ENCODE measurements at regions not wholly inside any gene's neighbourhood (a gene's known extent, or its start where the extent isn't known, plus 50 kb on each side); places are given as distances from the start of the nearest gene placed in this dataset.

DNA sequence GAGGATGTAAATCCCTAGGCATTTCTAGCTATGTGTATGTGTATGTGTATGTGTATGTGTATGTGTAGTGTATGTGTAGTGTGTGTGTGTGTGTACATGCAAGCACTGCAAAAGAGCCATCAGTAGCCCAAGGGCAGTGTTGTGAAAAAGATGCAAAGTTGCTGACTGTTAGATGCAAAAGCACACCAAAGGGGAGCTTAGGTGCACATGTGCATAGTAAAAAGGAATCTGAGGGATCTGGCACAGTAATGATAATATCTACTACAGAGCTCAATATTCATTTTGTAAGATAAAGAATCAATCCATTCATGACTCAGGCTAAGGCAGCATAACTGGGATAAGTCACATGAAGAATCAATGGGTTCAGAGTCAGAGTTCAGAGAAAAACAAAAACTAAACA lies 80.2 kb downstream of the TMEM47 start:
- no peaks in the 10 kb centered on the region for H3K27me3 Mint-ChIP-seq (ENCODE audit: low read depth)
- H3K9me3 Mint-ChIP-seq: peaks cover 2% of the 10 kb centered on the region
- no peaks in the 10 kb centered on the region for H3K36me3 Mint-ChIP-seq (ENCODE audit: low read depth)
- peaks cover 9% of the 10 kb centered on the region for H3K4me1 Mint-ChIP-seq
- no peak overlapping the region for H3K27ac Mint-ChIP-seq
- no peak overlapping the region for H3K4me3 Mint-ChIP-seq
- TF ChIP-seq, protein P1, sequence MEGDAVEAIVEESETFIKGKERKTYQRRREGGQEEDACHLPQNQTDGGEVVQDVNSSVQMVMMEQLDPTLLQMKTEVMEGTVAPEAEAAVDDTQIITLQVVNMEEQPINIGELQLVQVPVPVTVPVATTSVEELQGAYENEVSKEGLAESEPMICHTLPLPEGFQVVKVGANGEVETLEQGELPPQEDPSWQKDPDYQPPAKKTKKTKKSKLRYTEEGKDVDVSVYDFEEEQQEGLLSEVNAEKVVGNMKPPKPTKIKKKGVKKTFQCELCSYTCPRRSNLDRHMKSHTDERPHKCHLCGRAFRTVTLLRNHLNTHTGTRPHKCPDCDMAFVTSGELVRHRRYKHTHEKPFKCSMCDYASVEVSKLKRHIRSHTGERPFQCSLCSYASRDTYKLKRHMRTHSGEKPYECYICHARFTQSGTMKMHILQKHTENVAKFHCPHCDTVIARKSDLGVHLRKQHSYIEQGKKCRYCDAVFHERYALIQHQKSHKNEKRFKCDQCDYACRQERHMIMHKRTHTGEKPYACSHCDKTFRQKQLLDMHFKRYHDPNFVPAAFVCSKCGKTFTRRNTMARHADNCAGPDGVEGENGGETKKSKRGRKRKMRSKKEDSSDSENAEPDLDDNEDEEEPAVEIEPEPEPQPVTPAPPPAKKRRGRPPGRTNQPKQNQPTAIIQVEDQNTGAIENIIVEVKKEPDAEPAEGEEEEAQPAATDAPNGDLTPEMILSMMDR (IDR thresholded peaks at IDR 0.05; ENCODE audit: unreplicated experiment in 3 of 3): no peak

DNA sequence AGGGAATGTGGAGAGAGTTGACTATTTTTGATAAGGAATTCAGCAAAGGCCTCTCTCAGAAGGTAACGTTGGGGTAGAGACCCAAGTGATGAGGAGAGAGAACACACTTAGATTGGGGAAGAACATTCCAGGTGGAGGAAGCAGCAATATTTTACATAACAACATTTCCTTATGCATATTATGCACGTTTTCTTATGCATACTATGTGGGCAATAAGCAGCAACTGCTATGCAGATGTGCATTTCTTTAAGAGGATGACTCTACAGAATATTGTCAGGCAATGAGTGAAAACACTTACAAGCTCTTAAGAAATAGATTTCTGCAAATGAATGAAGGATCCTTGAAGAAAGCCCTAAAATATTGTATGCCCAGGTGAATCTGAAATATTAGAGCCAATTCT lies 91.1 kb downstream of the TMEM47 start:
- Mint-ChIP-seq H3K4me1 (no peaks in the 10 kb centered on the region), H3K9me3 (peaks cover 24% of the 10 kb centered on the region), H3K4me3 (no peak overlapping the region), H3K27ac (no peak overlapping the region), H3K27me3 (ENCODE audit: low read depth) (no peaks in the 10 kb centered on the region), H3K36me3 (ENCODE audit: low read depth) (peaks cover 4% of the 10 kb centered on the region)
- TF ChIP-seq, protein P1 (IDR thresholded peaks at IDR 0.05; ENCODE audit: unreplicated experiment in 3 of 3): no peak

DNA sequence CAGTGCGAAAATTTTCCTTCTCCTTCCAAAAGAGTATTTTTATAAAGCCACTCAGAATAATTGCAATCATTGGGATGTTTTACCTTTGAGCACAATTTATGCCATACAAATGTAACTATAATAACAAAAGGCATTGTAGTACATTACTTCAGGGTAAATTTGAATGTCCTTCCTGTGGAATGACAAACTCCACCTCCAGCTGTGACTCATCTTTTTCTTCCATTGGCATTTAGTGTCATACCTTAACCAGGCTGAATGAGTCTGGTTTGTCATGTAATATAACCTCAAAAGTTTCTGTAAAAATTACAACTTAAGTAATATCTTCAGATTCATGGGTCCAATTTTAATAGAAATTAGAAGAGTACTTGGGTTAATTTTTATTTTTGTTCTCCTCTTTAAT lies 93.3 kb downstream of the TMEM47 start:
- Mint-ChIP-seq H3K27me3 (ENCODE audit: low read depth) (no peaks in the 10 kb centered on the region), H3K4me3 (no peak overlapping the region), H3K4me1 (no peaks in the 10 kb centered on the region), H3K36me3 (ENCODE audit: low read depth) (no peaks in the 10 kb centered on the region), H3K9me3 (peaks cover 11% of the 10 kb centered on the region), H3K27ac (no peak overlapping the region)
- TF ChIP-seq, protein P1 (IDR thresholded peaks at IDR 0.05; ENCODE audit: unreplicated experiment in 3 of 3): no peak

DNA sequence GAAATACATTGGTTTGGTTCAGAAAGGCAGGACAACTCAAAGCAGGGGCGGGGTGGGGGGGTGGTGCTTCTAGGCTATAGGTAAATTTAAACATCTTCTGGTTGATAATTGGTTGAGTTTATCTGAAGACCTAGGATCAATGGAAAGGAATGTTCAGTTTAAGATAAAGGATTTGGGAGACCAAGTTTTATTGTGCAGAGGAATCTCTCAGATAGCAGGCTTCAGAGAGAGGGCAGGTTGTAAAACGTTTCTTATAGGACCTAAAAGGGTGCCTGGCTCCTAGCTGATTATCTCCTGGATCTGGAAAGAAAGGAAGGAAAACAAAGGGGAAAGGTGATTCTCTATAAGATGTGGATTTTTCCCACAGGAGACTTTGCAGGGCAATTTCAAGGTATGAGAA lies 94.0 kb downstream of the TMEM47 start:
- H3K36me3 Mint-ChIP-seq (ENCODE audit: low read depth): no peaks in the 10 kb centered on the region
- H3K4me3 Mint-ChIP-seq: no peak overlapping the region
- TF ChIP-seq, protein P1 (IDR thresholded peaks at IDR 0.05; ENCODE audit: unreplicated experiment in 3 of 3): no peak
- H3K4me1 Mint-ChIP-seq: no peaks in the 10 kb centered on the region
- no peaks in the 10 kb centered on the region for H3K27me3 Mint-ChIP-seq (ENCODE audit: low read depth)
- peaks cover 4% of the 10 kb centered on the region for H3K9me3 Mint-ChIP-seq
- H3K27ac Mint-ChIP-seq: no peak overlapping the region

DNA sequence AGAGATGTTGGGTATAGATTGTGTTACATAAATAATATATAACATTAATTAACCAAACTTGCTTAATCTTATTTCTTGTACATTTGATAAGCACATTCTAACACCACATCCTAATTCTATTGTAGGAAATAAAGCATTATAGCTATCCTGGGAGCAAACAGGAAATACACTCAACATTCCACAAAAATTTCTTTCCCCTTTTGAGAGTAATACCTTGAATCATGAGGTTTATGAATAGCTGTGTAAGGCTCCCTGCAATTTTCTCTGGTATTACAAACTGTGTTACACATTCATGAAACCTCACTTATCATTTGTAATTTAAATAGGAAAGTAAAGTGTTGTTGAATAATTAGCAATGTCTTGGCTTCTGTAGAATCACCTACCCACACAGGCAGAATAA lies 95.1 kb downstream of the TMEM47 start:
- Mint-ChIP-seq H3K27me3 (ENCODE audit: low read depth) (no peaks in the 10 kb centered on the region), H3K27ac (no peak overlapping the region), H3K9me3 (no peaks in the 10 kb centered on the region), H3K36me3 (ENCODE audit: low read depth) (no peaks in the 10 kb centered on the region), H3K4me3 (no peak overlapping the region), H3K4me1 (no peaks in the 10 kb centered on the region)
- TF ChIP-seq, protein P1 (IDR thresholded peaks at IDR 0.05; ENCODE audit: unreplicated experiment in 3 of 3): no peak

DNA sequence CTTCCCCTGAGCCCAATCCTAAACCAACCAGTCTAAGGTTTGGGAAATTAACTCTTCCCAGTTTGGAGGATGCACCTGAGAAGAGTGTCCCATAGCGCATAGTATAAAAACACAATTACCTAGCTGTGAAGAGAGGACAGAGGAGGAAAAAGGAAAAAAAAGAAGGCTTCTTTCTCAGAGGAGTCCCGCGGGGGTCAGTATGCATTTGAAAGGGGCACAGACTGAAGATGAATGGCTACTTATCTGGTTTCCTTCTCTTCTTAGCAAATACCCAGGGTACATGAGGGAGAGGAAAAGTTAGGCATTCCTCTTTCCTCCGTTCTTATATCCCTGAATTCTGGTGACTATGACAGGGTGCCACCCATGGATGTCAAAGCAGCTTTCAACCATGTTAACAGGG lies 96.9 kb downstream of the TMEM47 start:
- Mint-ChIP-seq H3K9me3 (no peaks in the 10 kb centered on the region), H3K27ac (no peak overlapping the region), H3K4me3 (no peak overlapping the region), H3K27me3 (ENCODE audit: low read depth) (no peaks in the 10 kb centered on the region), H3K4me1 (no peaks in the 10 kb centered on the region), H3K36me3 (ENCODE audit: low read depth) (no peaks in the 10 kb centered on the region)
- TF ChIP-seq, protein P1 (IDR thresholded peaks at IDR 0.05; ENCODE audit: unreplicated experiment in 3 of 3): no peak
